H1 (cell line): ENCODE measurements at regions not wholly inside any gene's neighbourhood (a gene's known extent, or its start where the extent isn't known, plus 50 kb on each side); places are given as distances from the start of the nearest gene placed in this dataset.

ENCODE experiments used
- CTCF ChIA-PET: fragments of 300-600 bp; sonication (Branson Sonifier 250); formaldehyde crosslinking; loops from one replicate; lab custom pipeline; 2021; ENCODE audit not compliant: partially characterized antibody; lab: Charles Lee
- POLR2A ChIA-PET: fragments of 300-600 bp; sonication (Branson Sonifier 250); formaldehyde crosslinking; loops from one replicate; lab custom pipeline; 2021; ENCODE audit warnings: inconsistent platforms; ENCODE audit not compliant: partially characterized antibody; lab: Charles Lee
- DNase-seq, 2 experiments: peaks; one replicate each; pipeline versions ENCODE4 v3.0.0 to v3.0.0-alpha.2; 2010 to 2022; ENCODE audit warnings: low spot score in 2 of 2, low read depth in 1 of 2, mixed read lengths in 1 of 2
- FAIRE-seq: peaks from 2 replicates; lab custom pipeline; 2011; peaks lifted over from hg19 to GRCh38; lab: Jason Lieb, UNC
- H2AFZ ChIP-seq: 2 replicates; pipeline ENCODE4 v1.8.1; 2012; ENCODE audit warnings: low read length, inconsistent platforms
- H2AK5ac ChIP-seq: 2 replicates; pipeline ENCODE4 v1.6.1; 2013; ENCODE audit warnings: low read depth, low read length
- H2BK120ac ChIP-seq: replicated peaks from 2 replicates; pipeline ENCODE3; 2013; ENCODE audit warnings: low read depth, low read length, inconsistent platforms
- H2BK12ac ChIP-seq: 2 replicates; pipeline ENCODE4 v1.6.1; 2013; ENCODE audit warnings: low read depth, low read length
- H2BK15ac ChIP-seq: 2 replicates; pipeline ENCODE4 v1.6.1; 2013; ENCODE audit warnings: low read length
- H2BK20ac ChIP-seq: 2 replicates; pipeline ENCODE4 v1.6.1; 2013; ENCODE audit warnings: low read length
- H2BK5ac ChIP-seq: 2 replicates; pipeline ENCODE4 v1.6.1; 2013; ENCODE audit warnings: low read depth, low read length
- H3K14ac ChIP-seq: 2 replicates; pipeline ENCODE4 v1.6.1; 2013; ENCODE audit warnings: inconsistent platforms; ENCODE audit not compliant: insufficient read length
- H3K18ac ChIP-seq: 2 replicates; pipeline ENCODE4 v1.6.1; 2013; ENCODE audit warnings: low read length; ENCODE audit errors: extremely low read depth
- H3K23ac ChIP-seq: 2 replicates; pipeline ENCODE4 v1.6.1; 2013; ENCODE audit warnings: inconsistent platforms; ENCODE audit not compliant: insufficient read length
- H3K23me2 ChIP-seq: 2 replicates; pipeline ENCODE4 v1.6.1; 2013; ENCODE audit warnings: low read depth, low read length
- H3K27ac ChIP-seq: 2 replicates; pipeline ENCODE4 v1.6.1; 2011; ENCODE audit warnings: low read depth, low read length, inconsistent platforms
- H3K27me3 ChIP-seq, 4 experiments: replicated peaks in 1 of 4; 1 replicate in 1 of 4; 2 replicates in 3 of 4; pipeline versions ENCODE4 v1.6.1 to v1.8.1; 2011 to 2013; ENCODE audit warnings: low read length in 3 of 4, mild to moderate bottlenecking in 3 of 4, inconsistent platforms in 2 of 4, mixed read lengths in 2 of 4, moderate library complexity in 1 of 4; ENCODE audit not compliant: control insufficient read depth in 3 of 4, insufficient read depth in 3 of 4; ENCODE audit errors: extremely low read depth in 1 of 4
- H3K36me3 ChIP-seq, 4 experiments: 2 replicates each; pipeline versions ENCODE4 v1.6.1 to v1.8.1; 2011 to 2013; ENCODE audit warnings: mild to moderate bottlenecking in 4 of 4, low read length in 3 of 4, moderate library complexity in 2 of 4, control low read depth in 1 of 4, inconsistent platforms in 1 of 4; ENCODE audit not compliant: insufficient read depth in 4 of 4, control insufficient read depth in 2 of 4
- H3K4ac ChIP-seq: replicated peaks from 2 replicates; pipeline ENCODE3; 2013; ENCODE audit warnings: low read length, low read depth, mixed read lengths, inconsistent platforms; ENCODE audit not compliant: insufficient read length
- H3K4me1 ChIP-seq, 4 experiments: replicated peaks in 1 of 4; 1 replicate in 1 of 4; 2 replicates in 3 of 4; pipeline versions ENCODE4 v1.6.1 to v1.8.1; 2011 to 2013; ENCODE audit warnings: low read length in 3 of 4, inconsistent platforms in 2 of 4, mixed read lengths in 1 of 4; ENCODE audit not compliant: insufficient read depth in 4 of 4, control insufficient read depth in 3 of 4
- H3K4me2 ChIP-seq, 2 experiments: 2 replicates each; pipeline versions ENCODE4 v1.6.1 to v1.8.1; 2011 to 2013; ENCODE audit warnings: low read depth in 2 of 2, low read length in 2 of 2, control low read depth in 1 of 2, inconsistent platforms in 1 of 2, mild to moderate bottlenecking in 1 of 2; ENCODE audit not compliant: insufficient read depth in 1 of 2
- H3K4me3 ChIP-seq, 4 experiments: fragments of 200-600, 300-600 bp in 1 of 4; sonication (generic), shearing (Covaris generic), sonication (Bioruptor Twin) in 1 of 4; 2 replicates each; pipeline versions ENCODE4 v1.5.1 to v1.8.1; 2011 to 2016; ENCODE audit warnings: low read length in 4 of 4, low read depth in 3 of 4, control low read depth in 2 of 4, inconsistent platforms in 2 of 4, mild to moderate bottlenecking in 2 of 4, mixed read lengths in 1 of 4, moderate library complexity in 1 of 4; ENCODE audit not compliant: insufficient read depth in 2 of 4; ENCODE audit errors: extremely low read depth in 1 of 4
- H3K56ac ChIP-seq: replicated peaks from 2 replicates; pipeline ENCODE3; 2013; ENCODE audit warnings: low read depth, mild to moderate bottlenecking, mixed read lengths, low read length, inconsistent platforms; ENCODE audit not compliant: insufficient read length
- H3K79me1 ChIP-seq: 2 replicates; pipeline ENCODE4 v1.6.1; 2013; ENCODE audit warnings: low read depth, low read length, control low read depth
- H3K79me2 ChIP-seq, 2 experiments: 2 replicates each; pipeline versions ENCODE4 v1.6.1 to v1.8.1; 2012 to 2013; ENCODE audit warnings: low read length in 2 of 2, mild to moderate bottlenecking in 2 of 2, inconsistent platforms in 1 of 2; ENCODE audit not compliant: insufficient read depth in 2 of 2, control insufficient read depth in 1 of 2
- H3K9ac ChIP-seq, 4 experiments: replicated peaks in 1 of 4; 1 replicate in 1 of 4; 2 replicates in 3 of 4; pipeline versions ENCODE4 v1.6.1 to v1.8.1; 2011 to 2013; ENCODE audit warnings: low read depth in 3 of 4, low read length in 3 of 4, control low read depth in 2 of 4, mild to moderate bottlenecking in 2 of 4, moderate library complexity in 2 of 4, inconsistent platforms in 1 of 4; ENCODE audit errors: extremely low read depth in 1 of 4
- H3K9me3 ChIP-seq, 2 experiments: 2 replicates each; pipeline versions ENCODE4 v1.6.1 to v1.8.1; 2012 to 2013; ENCODE audit warnings: mild to moderate bottlenecking in 2 of 2, moderate library complexity in 2 of 2, control low read depth in 1 of 2, inconsistent platforms in 1 of 2, low read depth in 1 of 2, low read length in 1 of 2, mixed read lengths in 1 of 2; ENCODE audit not compliant: insufficient read depth in 2 of 2
- H4K20me1 ChIP-seq, 2 experiments: replicated peaks in 1 of 2; 2 replicates each; pipeline versions ENCODE3 to v1.8.1; 2011 to 2013; ENCODE audit warnings: inconsistent platforms in 2 of 2, low read length in 2 of 2, mild to moderate bottlenecking in 1 of 2; ENCODE audit not compliant: insufficient read depth in 2 of 2, control insufficient read depth in 1 of 2
- H4K5ac ChIP-seq: 2 replicates; pipeline ENCODE4 v1.6.1; 2013; ENCODE audit warnings: low read length, low read depth, mixed read lengths, inconsistent platforms; ENCODE audit not compliant: insufficient read length
- H4K8ac ChIP-seq: 2 replicates; pipeline ENCODE4 v1.8.0; 2013; ENCODE audit warnings: mild to moderate bottlenecking, moderate library complexity, low read length, inconsistent platforms; ENCODE audit not compliant: insufficient read depth; ENCODE audit errors: extremely low read depth
- H4K91ac ChIP-seq: replicated peaks from 2 replicates; pipeline ENCODE3; 2013; ENCODE audit warnings: low read length, mixed read lengths, inconsistent platforms; ENCODE audit not compliant: insufficient read length
- ATF2 ChIP-seq: IDR thresholded peaks from 2 replicates; pipeline ENCODE4 v1.6.1; 2012; ENCODE audit warnings: low read length, inconsistent platforms
- BCL11A ChIP-seq, 2 experiments: IDR thresholded peaks; one replicate each; pipeline ENCODE4 v1.6.1; 2011; ENCODE audit warnings: low read depth in 2 of 2, low read length in 2 of 2, mild to moderate bottlenecking in 2 of 2
- CEBPB ChIP-seq: IDR thresholded peaks from 2 replicates; pipeline ENCODE4 v1.6.1; 2012; ENCODE audit warnings: low read depth, low read length
- RNF2 ChIP-seq: fragments of 200-900, 300-1000 bp; sonication (generic); IDR thresholded peaks from 2 replicates; pipeline ENCODE4 v1.7.1; 2016; ENCODE audit warnings: borderline replicate concordance, low read depth, mild to moderate bottlenecking, antibody characterized with exemption, low read length; ENCODE audit not compliant: poor library complexity, severe bottlenecking; ENCODE audit errors: missing control alignments
- TAF1 ChIP-seq: IDR thresholded peaks from 2 replicates; pipeline ENCODE4 v1.6.1; 2011; ENCODE audit warnings: mild to moderate bottlenecking, low read depth, low read length
- TEAD4 ChIP-seq: IDR thresholded peaks from 2 replicates; pipeline ENCODE4 v1.6.1; 2012; ENCODE audit warnings: low read depth, low read length, inconsistent platforms, mixed read lengths
- WGBS, 2 experiments: shearing (Covaris generic) in 1 of 2; methylation state at CpG; one replicate each; pipeline versions ENCODE4 v1.1.6 to v1.1.7; 2013 to 2015; ENCODE audit warnings: low lambda C conversion rate in 2 of 2, mixed read lengths in 2 of 2, inconsistent platforms in 1 of 2, low coverage in 1 of 2, missing lambda C conversion rate in 1 of 2; ENCODE audit not compliant: insufficient replicate concordance in 2 of 2, insufficient coverage in 1 of 2, insufficient read length in 1 of 2; ENCODE audit errors: extremely low coverage in 1 of 2, missing lambda C conversion rate in 1 of 2; 5-methylcytosine and 5-hydroxymethylcytosine counted together

- Histone ChIP-seq H3K4me3 (no peak overlapping the region), H4K8ac (no peak overlapping the region), H3K79me2 (no peaks in the 10 kb centered on the region), H2BK20ac (no peak overlapping the region), H3K27ac (no peak overlapping the region), H3K14ac (no peak overlapping the region), H3K23me2 (no peaks in the 10 kb centered on the region), H2BK12ac (no peak overlapping the region), H3K9ac (no peak overlapping the region), H3K9me3 (peaks cover 10% of the 10 kb centered on the region in 2 experiments; a peak in 3 of 4 replicates), H4K5ac (no peak overlapping the region), H3K18ac (no peak overlapping the region), H2BK15ac (no peak overlapping the region), H3K4ac (no peak overlapping the region), H3K56ac (no peak overlapping the region), H3K4me2 (no peak overlapping the region), H3K27me3 (no peaks in the 10 kb centered on the region), H3K4me1 (peaks cover 0 to 4% (median 1%) of the 10 kb centered on the region in 4 experiments; a peak in 3 of 7 replicates), H2AFZ (0 out of 2 replicates have a peak overlapping the region, but pooled peaks have one; percentile 62), H3K36me3 (no peaks in the 10 kb centered on the region), H2AK5ac (no peak overlapping the region), H3K23ac (no peak overlapping the region), H2BK5ac (no peak overlapping the region), H4K91ac (no peak overlapping the region), H2BK120ac (no peak overlapping the region), H4K20me1 (no peaks in the 10 kb centered on the region), H3K79me1 (no peaks in the 10 kb centered on the region)
- DNase-seq: no peak
- 86% methylated on average over 4 of the region's 4 CpGs; no CpG with 5 or more reads in 1 of the 2 experiments for WGBS, 2 experiments
- CTCF ChIA-PET: no interaction called here
- FAIRE-seq: no peak
- no peak for TF ChIP-seq ATF2
- TF ChIP-seq TAF1: no peak
- TF ChIP-seq BCL11A (IDR thresholded peaks at IDR 0.05; ENCODE audit: low read depth in 2 of 2, low read length in 2 of 2): no peak
- no peak for TF ChIP-seq RNF2
- no peak for TF ChIP-seq TEAD4
- no peak for TF ChIP-seq CEBPB
- POLR2A ChIA-PET: no interaction called here
These were observed 651.0 kb downstream of the CD109 start for GRCh38 chr6:74346936-74347535.
